ENCODE measurements at regions not wholly inside any gene's neighbourhood (a gene's known extent, or its start where the extent isn't known, plus 50 kb on each side); places are given as distances from the start of the nearest gene placed in this dataset.

GRCh38 chr5:72682561-72682960 is 133.9 kb upstream of the TNPO1 start:
- Histone ChIP-seq H3K9ac (no peak overlapping the region), H3K9me2 (no peaks in the 10 kb centered on the region)
- TF ChIP-seq MEF2A (IDR thresholded peaks at IDR 0.05; ENCODE audit: borderline replicate concordance, low read depth) (no peak), NRF1 (IDR thresholded peaks at IDR 0.05; ENCODE audit: low read depth, low read length) (no peak), TAF1 (IDR thresholded peaks at IDR 0.05; ENCODE audit: borderline replicate concordance, low read depth, low read length) (no peak), YY1 (IDR thresholded peaks at IDR 0.05; ENCODE audit: low read depth) (no peak), IRF3 (IDR thresholded peaks at IDR 0.05; ENCODE audit: low read depth, low read length) (no peak), ZBTB33 (IDR thresholded peaks at IDR 0.05; ENCODE audit: borderline replicate concordance, low read depth) (no peak), TCF12 (IDR thresholded peaks at IDR 0.05) (no peak), SIN3A (IDR thresholded peaks at IDR 0.05; ENCODE audit: borderline replicate concordance, low read depth, low read length) (no peak), RXRA (IDR thresholded peaks at IDR 0.05; ENCODE audit: borderline replicate concordance, low read depth) (no peak), RAD21 (IDR thresholded peaks at IDR 0.05; ENCODE audit: low read length) (no peak), EP300 (IDR thresholded peaks at IDR 0.05; ENCODE audit: borderline replicate concordance in 1 of 2, low read depth in 1 of 2, low read length in 1 of 2) (no peak), USF1 (IDR thresholded peaks at IDR 0.05; ENCODE audit: borderline replicate concordance, low read depth) (no peak)

GRCh38 chr5:72681781-72682180 is 134.7 kb upstream of the TNPO1 start:
- DNase-seq: no peak
- POLR2A ChIA-PET: no interaction called here
- Histone ChIP-seq H3K4me3 (ENCODE audit: low read depth in 2 of 2, low read length in 1 of 2) (no peak overlapping the region), H3K4me1 (ENCODE audit: control insufficient read depth in 1 of 2, insufficient read depth in 2 of 2, low read depth in 1 of 2, low read length in 1 of 2) (peaks cover 0 to 8% of the 10 kb centered on the region in 2 experiments; a peak in 2 of 4 replicates), H3K4me2 (no peak overlapping the region), H3K9ac (no peak overlapping the region), H4K20me1 (ENCODE audit: insufficient read depth) (no peaks in the 10 kb centered on the region), H2AFZ (ENCODE audit: low read depth) (no peak overlapping the region), H3K36me3 (replicated peaks in 1 of 2; ENCODE audit: control insufficient read depth in 1 of 2, insufficient read depth in 2 of 2, low read length in 1 of 2) (no peaks in the 10 kb centered on the region), H3K27ac (ENCODE audit: low read depth in 2 of 2, low read length in 1 of 2) (no peak overlapping the region), H3K9me3 (no peaks in the 10 kb centered on the region), H3K9me2 (no peaks in the 10 kb centered on the region), H3F3A (replicated peaks; ENCODE audit: insufficient read depth) (no peaks in the 10 kb centered on the region), H3K27me3 (ENCODE audit: insufficient read depth) (no peaks in the 10 kb centered on the region), H3K79me2 (ENCODE audit: insufficient read depth) (no peaks in the 10 kb centered on the region)
- CTCF ChIA-PET: interaction anchor here (1.0 kb wide), 1 partner anchor 13 kb away, joined by 3 read pairs; no protein-coding TSS in a partner anchor
- no peak for TF ChIP-seq NRF1 (IDR thresholded peaks at IDR 0.05; ENCODE audit: low read depth, low read length)
- no peak for TF ChIP-seq JUND (IDR thresholded peaks at IDR 0.05)
- no peak for TF ChIP-seq POLR2AphosphoS5 (IDR thresholded peaks at IDR 0.05; ENCODE audit: low read depth, low read length)
- no peak for TF ChIP-seq SIN3A (IDR thresholded peaks at IDR 0.05; ENCODE audit: borderline replicate concordance, low read depth, low read length)
- no peak for TF ChIP-seq FOSL2 (IDR thresholded peaks at IDR 0.05; ENCODE audit: borderline replicate concordance, low read depth)
- no peak for TF ChIP-seq FOXM1 (IDR thresholded peaks at IDR 0.05; ENCODE audit: low read depth)
- TF ChIP-seq NFIC (IDR thresholded peaks at IDR 0.05; ENCODE audit: borderline replicate concordance): no peak
- TF ChIP-seq ELF1 (IDR thresholded peaks at IDR 0.05): no peak
- no peak for TF ChIP-seq USF1 (IDR thresholded peaks at IDR 0.05; ENCODE audit: borderline replicate concordance, low read depth)
- TF ChIP-seq FOXJ3 (CRISPR knock-in tag; IDR thresholded peaks at IDR 0.05): no peak
- TF ChIP-seq TEAD4 (IDR thresholded peaks at IDR 0.05; ENCODE audit: borderline replicate concordance, insufficient read depth): no peak
- no peak for TF ChIP-seq PBX3 (IDR thresholded peaks at IDR 0.05)
- no peak for TF ChIP-seq EP300 (IDR thresholded peaks at IDR 0.05; ENCODE audit: borderline replicate concordance in 1 of 2, low read depth in 1 of 2, low read length in 1 of 2)
- no peak for TF ChIP-seq EZH2phosphoT487 (IDR thresholded peaks at IDR 0.05; ENCODE audit: borderline replicate concordance, low read depth)
- no peak for TF ChIP-seq RFX5 (IDR thresholded peaks at IDR 0.05; ENCODE audit: low read length)
- 29% methylated on average over 3 of the region's 3 CpGs for WGBS (ENCODE audit: low lambda C conversion rate)

More at GRCh38 chr5:72682561-72682960, 133.9 kb upstream of the TNPO1 start:
- Histone ChIP-seq H3K27ac (ENCODE audit: low read depth in 2 of 2, low read length in 1 of 2) (no peak overlapping the region), H3F3A (replicated peaks; ENCODE audit: insufficient read depth) (no peaks in the 10 kb centered on the region), H2AFZ (ENCODE audit: low read depth) (no peak overlapping the region), H3K4me2 (no peak overlapping the region), H3K4me3 (ENCODE audit: low read depth in 2 of 2, low read length in 1 of 2) (no peak overlapping the region), H4K20me1 (ENCODE audit: insufficient read depth) (no peaks in the 10 kb centered on the region), H3K79me2 (ENCODE audit: insufficient read depth) (no peaks in the 10 kb centered on the region), H3K9me3 (no peaks in the 10 kb centered on the region), H3K4me1 (ENCODE audit: control insufficient read depth in 1 of 2, insufficient read depth in 2 of 2, low read depth in 1 of 2, low read length in 1 of 2) (peaks cover 0 to 15% of the 10 kb centered on the region in 2 experiments; a peak in 2 of 4 replicates), H3K36me3 (replicated peaks in 1 of 2; ENCODE audit: control insufficient read depth in 1 of 2, insufficient read depth in 2 of 2, low read length in 1 of 2) (no peaks in the 10 kb centered on the region), H3K27me3 (ENCODE audit: insufficient read depth) (no peaks in the 10 kb centered on the region)
- CTCF ChIA-PET: no interaction called here
- 42% methylated on average over 2 of the region's 2 CpGs for WGBS (ENCODE audit: low lambda C conversion rate)
- POLR2A ChIA-PET: no interaction called here
- DNase-seq: no peak
